Bronchial epithelial cell (primary cell): ENCODE measurements at regions not wholly inside any gene's neighbourhood (a gene's known extent, or its start where the extent isn't known, plus 50 kb on each side); places are given as distances from the start of the nearest gene placed in this dataset.

Experiments used
- DNase-seq: peaks from one replicate; pipeline ENCODE4 v3.0.0-alpha.2; 2010; ENCODE audit warnings: low read depth
- FAIRE-seq: peaks from 2 replicates; lab custom pipeline; 2011; peaks lifted over from hg19 to GRCh38; lab: Jason Lieb, UNC
- H3K27me3 ChIP-seq: 2 replicates; pipeline ENCODE4 v1.5.1; 2011; ENCODE audit warnings: low read length; ENCODE audit not compliant: control insufficient read depth, insufficient read depth
- H3K36me3 ChIP-seq: 2 replicates; pipeline ENCODE4 v1.5.1; 2011; ENCODE audit warnings: low read length; ENCODE audit not compliant: control insufficient read depth, insufficient read depth
- H3K4me3 ChIP-seq: 2 replicates; pipeline ENCODE4 v1.5.1; 2011; ENCODE audit warnings: mild to moderate bottlenecking, low read depth, low read length, control low read depth
- CTCF ChIP-seq: IDR thresholded peaks from 2 replicates; pipeline ENCODE4 v1.5.1; 2011; ENCODE audit warnings: mild to moderate bottlenecking, moderate library complexity, low read length, control low read depth, inconsistent platforms; ENCODE audit not compliant: insufficient read depth, severe bottlenecking

GRCh38 chr13:52905701-52906100 is 57.3 kb upstream of the PCDH8 start:
- Histone ChIP-seq H3K4me3 (no peak overlapping the region), H3K36me3 (no peaks in the 10 kb centered on the region), H3K27me3 (no peaks in the 10 kb centered on the region)
- TF ChIP-seq CTCF = no peak
- DNase-seq (no peak), FAIRE-seq (no peak)

GRCh38 chr13:52903320-52903719 is 54.9 kb upstream of the PCDH8 start:
- no peak for TF ChIP-seq CTCF
- FAIRE-seq = no peak
- Histone ChIP-seq H3K4me3 (no peak overlapping the region), H3K27me3 (no peaks in the 10 kb centered on the region), H3K36me3 (no peaks in the 10 kb centered on the region)
- no peak for DNase-seq

GRCh38 chr13:52899206-52899605 is 50.8 kb upstream of the PCDH8 start:
- Histone ChIP-seq H3K4me3 (no peak overlapping the region), H3K27me3 (no peaks in the 10 kb centered on the region), H3K36me3 (no peaks in the 10 kb centered on the region)
- no peak for TF ChIP-seq CTCF
- DNase-seq (no peak), FAIRE-seq (no peak)
